Osteoblast (primary cell): ENCODE measurements at regions not wholly inside any gene's neighbourhood (a gene's known extent, or its start where the extent isn't known, plus 50 kb on each side); places are given as distances from the start of the nearest gene placed in this dataset.

ENCODE experiments used
- DNase-seq: peaks from one replicate; pipeline ENCODE4 v3.0.0; 2011; ENCODE audit warnings: low spot score, mixed read lengths; ENCODE audit not compliant: insufficient read length; ENCODE audit errors: missing footprints
- H2AFZ ChIP-seq: 2 replicates; pipeline ENCODE4 v1.6.0; 2011; ENCODE audit warnings: mild to moderate bottlenecking, low read length
- H3K27ac ChIP-seq: 2 replicates; pipeline ENCODE4 v1.5.1; 2011; ENCODE audit warnings: mild to moderate bottlenecking, low read depth, low read length, moderate library complexity
- H3K27me3 ChIP-seq: 2 replicates; pipeline ENCODE4 v1.6.0; 2012; ENCODE audit warnings: mild to moderate bottlenecking, control low read depth, inconsistent platforms, low read length, moderate library complexity; ENCODE audit not compliant: insufficient read depth
- H3K36me3 ChIP-seq: 2 replicates; pipeline ENCODE4 v1.5.1; 2011; ENCODE audit warnings: mild to moderate bottlenecking, low read length, control low read depth, moderate library complexity; ENCODE audit not compliant: insufficient read depth
- H3K4me1 ChIP-seq: 2 replicates; pipeline ENCODE4 v1.5.1; 2011; ENCODE audit warnings: mild to moderate bottlenecking, low read length, control low read depth, moderate library complexity; ENCODE audit not compliant: insufficient read depth
- H3K4me2 ChIP-seq: 2 replicates; pipeline ENCODE4 v1.6.0; 2011; ENCODE audit warnings: mild to moderate bottlenecking, low read length; ENCODE audit not compliant: insufficient read depth
- H3K4me3 ChIP-seq: fragments of 200-600 bp; sonication (generic); 3 replicates; pipeline ENCODE4 v1.5.1; 2012; ENCODE audit warnings: mild to moderate bottlenecking, low read length, inconsistent platforms; ENCODE audit not compliant: insufficient read depth
- H3K79me2 ChIP-seq: 2 replicates; pipeline ENCODE4 v1.6.0; 2012; ENCODE audit warnings: mild to moderate bottlenecking, low read length, control low read depth, inconsistent platforms; ENCODE audit not compliant: insufficient read depth
- H3K9me3 ChIP-seq: 2 replicates; pipeline ENCODE4 v1.5.1; 2011; ENCODE audit warnings: low read depth, low read length, control low read depth
- H4K20me1 ChIP-seq: 2 replicates; pipeline ENCODE4 v1.6.0; 2012; ENCODE audit warnings: mild to moderate bottlenecking, low read length, control low read depth; ENCODE audit not compliant: insufficient read depth
- CTCF ChIP-seq: IDR thresholded peaks from 2 replicates; pipeline ENCODE4 v1.5.1; 2011; ENCODE audit warnings: mild to moderate bottlenecking, low read depth, low read length, moderate library complexity; ENCODE audit errors: extremely low read depth

- DNase-seq: no peak
Measured at GRCh38 chr5:89498699-89499098, 615.7 kb upstream of the MEF2C start.

GRCh38 chr5:89493414-89493813 lies 610.4 kb upstream of the MEF2C start:
- Histone ChIP-seq H3K27ac (no peak overlapping the region), H3K4me2 (no peak overlapping the region), H3K9me3 (no peaks in the 10 kb centered on the region), H4K20me1 (no peaks in the 10 kb centered on the region), H2AFZ (no peak overlapping the region), H3K4me1 (no peaks in the 10 kb centered on the region), H3K79me2 (no peaks in the 10 kb centered on the region), H3K27me3 (no peaks in the 10 kb centered on the region), H3K36me3 (no peaks in the 10 kb centered on the region), H3K4me3 (no peak overlapping the region)
- no peak for TF ChIP-seq CTCF
- DNase-seq: no peak

More at GRCh38 chr5:89498699-89499098, 615.7 kb upstream of the MEF2C start:
- Histone ChIP-seq H4K20me1 (no peaks in the 10 kb centered on the region), H3K27me3 (no peaks in the 10 kb centered on the region), H3K36me3 (no peaks in the 10 kb centered on the region), H3K79me2 (no peaks in the 10 kb centered on the region), H3K4me3 (no peak overlapping the region), H3K27ac (no peak overlapping the region), H3K4me2 (no peak overlapping the region), H3K9me3 (no peaks in the 10 kb centered on the region), H2AFZ (no peak overlapping the region), H3K4me1 (no peaks in the 10 kb centered on the region)
- TF ChIP-seq CTCF: no peak

DNA sequence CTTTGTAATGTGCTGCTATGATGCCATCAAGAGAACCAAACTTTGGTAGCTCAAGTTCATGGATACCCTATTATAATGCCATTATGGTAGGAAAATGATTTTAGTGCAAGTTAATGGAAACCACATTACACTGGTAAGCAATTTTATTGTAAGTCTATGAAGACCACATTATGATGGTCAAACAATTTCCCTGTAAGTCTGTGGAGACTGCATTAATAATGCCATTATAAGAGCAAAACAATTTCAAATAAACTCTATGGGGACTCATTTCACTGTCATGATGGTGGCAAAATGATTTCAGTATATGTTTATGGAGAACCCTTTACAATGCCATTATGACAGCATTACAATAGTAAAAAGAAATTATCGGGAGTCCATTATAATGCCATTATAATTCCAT lies 602.0 kb upstream of the MEF2C start:
- H3K27me3 ChIP-seq: no peaks in the 10 kb centered on the region
- no peak overlapping the region for H3K27ac ChIP-seq
- H3K9me3 ChIP-seq: no peaks in the 10 kb centered on the region
- no peaks in the 10 kb centered on the region for H4K20me1 ChIP-seq
- no peak for TF ChIP-seq CTCF
- no peak overlapping the region for H3K4me2 ChIP-seq
- no peaks in the 10 kb centered on the region for H3K79me2 ChIP-seq
- H3K4me1 ChIP-seq: no peaks in the 10 kb centered on the region
- no peaks in the 10 kb centered on the region for H3K36me3 ChIP-seq
- no peak for DNase-seq
- no peak overlapping the region for H3K4me3 ChIP-seq
- H2AFZ ChIP-seq: no peak overlapping the region

- no peaks in the 10 kb centered on the region for H3K79me2 ChIP-seq
- no peaks in the 10 kb centered on the region for H3K9me3 ChIP-seq
- no peaks in the 10 kb centered on the region for H4K20me1 ChIP-seq
- TF ChIP-seq CTCF: no peak
- no peak for DNase-seq
- no peaks in the 10 kb centered on the region for H3K4me1 ChIP-seq
- H3K4me2 ChIP-seq: no peak overlapping the region
- H3K27me3 ChIP-seq: no peaks in the 10 kb centered on the region
- H3K36me3 ChIP-seq: no peaks in the 10 kb centered on the region
- H3K4me3 ChIP-seq: no peak overlapping the region
- no peak overlapping the region for H3K27ac ChIP-seq
- no peak overlapping the region for H2AFZ ChIP-seq
Measured at GRCh38 chr5:89480406-89481007, 597.5 kb upstream of the MEF2C start.
